ENCODE measurements at regions not wholly inside any gene's neighbourhood (a gene's known extent, or its start where the extent isn't known, plus 50 kb on each side); places are given as distances from the start of the nearest gene placed in this dataset.

GRCh38 chr13:74200081-74200480, 65.9 kb upstream of the KLF12 start:
- no peak overlapping the region for H3K4me3 ChIP-seq (ENCODE audit: low read depth, low read length)
- DNase-seq (ENCODE audit: low read depth) = no peak
- no peak for TF ChIP-seq POLR2A (IDR thresholded peaks at IDR 0.05; ENCODE audit: extremely low read depth, insufficient read length)
- TF ChIP-seq CTCF (IDR thresholded peaks at IDR 0.05; ENCODE audit: low read depth, low read length) = no peak
- no peak for TF ChIP-seq MYC (IDR thresholded peaks at IDR 0.05; ENCODE audit: low read depth, low read length)
- no peak for TF ChIP-seq MAX (IDR thresholded peaks at IDR 0.05; ENCODE audit: low read depth, low read length)

GRCh38 chr13:74197677-74198429, 63.6 kb upstream of the KLF12 start:
- H3K4me3 ChIP-seq (ENCODE audit: low read depth, low read length) = no peak overlapping the region
- TF ChIP-seq MAX (IDR thresholded peaks at IDR 0.05; ENCODE audit: low read depth, low read length) (no peak), POLR2A (IDR thresholded peaks at IDR 0.05; ENCODE audit: extremely low read depth, insufficient read length) (no peak), MYC (IDR thresholded peaks at IDR 0.05; ENCODE audit: low read depth, low read length) (no peak)
- no peak for DNase-seq (ENCODE audit: low read depth)

GRCh38 chr13:74194846-74195245, 60.6 kb upstream of the KLF12 start:
- TF ChIP-seq MYC (IDR thresholded peaks at IDR 0.05; ENCODE audit: low read depth, low read length) = no peak
- TF ChIP-seq MAX (IDR thresholded peaks at IDR 0.05; ENCODE audit: low read depth, low read length) = no peak
- TF ChIP-seq CTCF (IDR thresholded peaks at IDR 0.05; ENCODE audit: low read depth, low read length) = no peak
- TF ChIP-seq POLR2A (IDR thresholded peaks at IDR 0.05; ENCODE audit: extremely low read depth, insufficient read length) = no peak
- no peak overlapping the region for H3K4me3 ChIP-seq (ENCODE audit: low read depth, low read length)
- DNase-seq (ENCODE audit: low read depth) = no peak

- TF ChIP-seq MYC (IDR thresholded peaks at IDR 0.05; ENCODE audit: low read depth, low read length) = no peak
- no peak for TF ChIP-seq MAX (IDR thresholded peaks at IDR 0.05; ENCODE audit: low read depth, low read length)
- no peak for TF ChIP-seq POLR2A (IDR thresholded peaks at IDR 0.05; ENCODE audit: extremely low read depth, insufficient read length)
- no peak for TF ChIP-seq CTCF (IDR thresholded peaks at IDR 0.05; ENCODE audit: low read depth, low read length)
- no peak for DNase-seq (ENCODE audit: low read depth)
- H3K4me3 ChIP-seq (ENCODE audit: low read depth, low read length) = no peak overlapping the region
Observed at GRCh38 chr13:74193391-74193790, 59.2 kb upstream of the KLF12 start.

GRCh38 chr13:74191410-74191809, 57.2 kb upstream of the KLF12 start:
- DNase-seq (ENCODE audit: low read depth) = no peak
- TF ChIP-seq MYC (IDR thresholded peaks at IDR 0.05; ENCODE audit: low read depth, low read length) (no peak), POLR2A (IDR thresholded peaks at IDR 0.05; ENCODE audit: extremely low read depth, insufficient read length) (no peak), MAX (IDR thresholded peaks at IDR 0.05; ENCODE audit: low read depth, low read length) (no peak)
- H3K4me3 ChIP-seq (ENCODE audit: low read depth, low read length) = no peak overlapping the region

- H3K4me3 ChIP-seq (ENCODE audit: low read depth, low read length) = no peak overlapping the region
- no peak for DNase-seq (ENCODE audit: low read depth)
- TF ChIP-seq POLR2A (IDR thresholded peaks at IDR 0.05; ENCODE audit: extremely low read depth, insufficient read length) (no peak), MYC (IDR thresholded peaks at IDR 0.05; ENCODE audit: low read depth, low read length) (no peak), MAX (IDR thresholded peaks at IDR 0.05; ENCODE audit: low read depth, low read length) (no peak), CTCF (IDR thresholded peaks at IDR 0.05; ENCODE audit: low read depth, low read length) (no peak)
Observed at GRCh38 chr13:74190999-74191398, 56.8 kb upstream of the KLF12 start.

All from NB4 (cell line).